OCI-LY3 (cell line): ENCODE measurements at regions not wholly inside any gene's neighbourhood (a gene's known extent, or its start where the extent isn't known, plus 50 kb on each side); places are given as distances from the start of the nearest gene placed in this dataset.

Experiments
- H2AFZ ChIP-seq: fragments of 200-600, 300-600 bp; shearing (Covaris generic); 2 replicates; pipeline ENCODE4 v1.6.0; 2014; ENCODE audit warnings: antibody characterized with exemption, low read depth, low read length
- H3K27ac ChIP-seq: fragments of 200-600, 300-600 bp; sonication (generic); 2 replicates; pipeline ENCODE4 v1.5.1; 2014; ENCODE audit warnings: mild to moderate bottlenecking, low read length, moderate library complexity, mixed read lengths
- H3K27me3 ChIP-seq: fragments of 200-600, 300-600 bp; sonication (generic); 2 replicates; pipeline ENCODE4 v1.6.1; 2014; ENCODE audit warnings: low read depth, low read length, mixed read lengths
- H3K36me3 ChIP-seq: fragments of 200-600, 300-600 bp; sonication (generic); replicated peaks from 2 replicates; pipeline ENCODE3; 2014; ENCODE audit warnings: low read depth, low read length, mixed read lengths
- H3K4me1 ChIP-seq: fragments of 300-600, 200-600 bp; sonication (generic); 2 replicates; pipeline ENCODE4 v1.6.1; 2014; ENCODE audit warnings: low read length, mixed read lengths
- H3K4me2 ChIP-seq: fragments of 200-600, 300-600 bp; sonication (generic); 2 replicates; pipeline ENCODE4 v1.6.1; 2014; ENCODE audit warnings: low read length, mixed read lengths
- H3K4me3 ChIP-seq: fragments of 300-600, 200-600 bp; sonication (generic); 2 replicates; pipeline ENCODE4 v1.5.1; 2014; ENCODE audit warnings: antibody characterized with exemption, mild to moderate bottlenecking, low read length, moderate library complexity
- H3K79me2 ChIP-seq: fragments of 300-600, 200-600 bp; shearing (Covaris generic); 2 replicates; pipeline ENCODE4 v1.6.1; 2014; ENCODE audit warnings: mild to moderate bottlenecking, low read length, mixed read lengths
- H3K9ac ChIP-seq: fragments of 300-600, 200-600 bp; shearing (Covaris generic); 2 replicates; pipeline ENCODE4 v1.6.0; 2014; ENCODE audit warnings: mild to moderate bottlenecking, low read length, moderate library complexity
- H3K9me3 ChIP-seq: fragments of 200-600, 300-600 bp; shearing (Covaris generic); 2 replicates; pipeline ENCODE4 v1.6.1; 2014; ENCODE audit warnings: low read length, mixed read lengths; ENCODE audit not compliant: insufficient read depth
- H4K20me1 ChIP-seq: fragments of 200-600, 300-600 bp; sonication (generic); 2 replicates; pipeline ENCODE4 v1.6.1; 2016; ENCODE audit warnings: low read length, mixed read lengths; ENCODE audit not compliant: insufficient read depth
- CTCF ChIP-seq: fragments of 200-600, 300-600 bp; sonication (generic); IDR thresholded peaks from 2 replicates; pipeline ENCODE4 v1.5.1; 2014; ENCODE audit warnings: antibody characterized with exemption, low read length, low read depth
- EZH2phosphoT487 ChIP-seq: fragments of 200-600 bp; shearing (Covaris generic); IDR thresholded peaks from 2 replicates; pipeline ENCODE4 v1.6.1; 2018; ENCODE audit warnings: antibody characterized with exemption, mixed run types, low read depth

- Histone ChIP-seq H3K27me3 (no peaks in the 10 kb centered on the region), H3K4me2 (no peak overlapping the region), H2AFZ (no peak overlapping the region), H3K4me3 (no peak overlapping the region), H3K9ac (no peak overlapping the region), H4K20me1 (no peaks in the 10 kb centered on the region), H3K36me3 (no peaks in the 10 kb centered on the region), H3K79me2 (no peaks in the 10 kb centered on the region), H3K27ac (no peak overlapping the region), H3K4me1 (peaks cover 3% of the 10 kb centered on the region; the same call in 1 of the 2 replicates), H3K9me3 (no peaks in the 10 kb centered on the region)
- no peak for TF ChIP-seq EZH2phosphoT487
- TF ChIP-seq CTCF, result no peak
Observed at GRCh38 chr7:85516675-85517074, 329.8 kb upstream of the SEMA3D start.

- Histone ChIP-seq H3K79me2 (no peaks in the 10 kb centered on the region), H3K4me2 (no peak overlapping the region), H3K4me3 (no peak overlapping the region), H3K9ac (no peak overlapping the region), H3K27me3 (no peaks in the 10 kb centered on the region), H2AFZ (no peak overlapping the region), H3K4me1 (peaks cover 3% of the 10 kb centered on the region; the same call in 1 of the 2 replicates), H3K27ac (no peak overlapping the region), H3K9me3 (no peaks in the 10 kb centered on the region), H4K20me1 (no peaks in the 10 kb centered on the region), H3K36me3 (no peaks in the 10 kb centered on the region)
- TF ChIP-seq EZH2phosphoT487, result no peak
- no peak for TF ChIP-seq CTCF
Observed at GRCh38 chr7:85512790-85513189, 325.9 kb upstream of the SEMA3D start.

- Histone ChIP-seq H3K4me2 (no peak overlapping the region), H3K79me2 (no peaks in the 10 kb centered on the region), H4K20me1 (no peaks in the 10 kb centered on the region), H3K9ac (no peak overlapping the region), H3K4me1 (peaks cover 3% of the 10 kb centered on the region; the same call in 1 of the 2 replicates), H3K27ac (no peak overlapping the region), H2AFZ (no peak overlapping the region), H3K9me3 (no peaks in the 10 kb centered on the region), H3K27me3 (no peaks in the 10 kb centered on the region), H3K4me3 (no peak overlapping the region), H3K36me3 (no peaks in the 10 kb centered on the region)
- TF ChIP-seq CTCF (no peak), EZH2phosphoT487 (no peak)
Observed at GRCh38 chr7:85510287-85510686, 323.4 kb upstream of the SEMA3D start.

- no peak overlapping the region for H2AFZ ChIP-seq
- no peaks in the 10 kb centered on the region for H3K36me3 ChIP-seq
- no peak for TF ChIP-seq CTCF
- no peak for TF ChIP-seq EZH2phosphoT487
- no peaks in the 10 kb centered on the region for H3K79me2 ChIP-seq
- H3K9me3 ChIP-seq, result no peaks in the 10 kb centered on the region
- no peak overlapping the region for H3K4me3 ChIP-seq
- peaks cover 3% of the 10 kb centered on the region; the same call in 1 of the 2 replicates for H3K4me1 ChIP-seq
- H3K4me2 ChIP-seq, result no peak overlapping the region
- H3K27me3 ChIP-seq, result no peaks in the 10 kb centered on the region
- no peaks in the 10 kb centered on the region for H4K20me1 ChIP-seq
- H3K27ac ChIP-seq, result no peak overlapping the region
- no peak overlapping the region for H3K9ac ChIP-seq
Observed at GRCh38 chr7:85509476-85509875, 322.6 kb upstream of the SEMA3D start.
